T-helper 1 cell treated with Interleukin-12 subunit alpha and Interleukin-12 subunit beta and Interleukin-4 antibody, amounts not matched to agents 30 μg/mL and 1 μg/mL, for 36 hours (primary cell): ENCODE measurements at regions not wholly inside any gene's neighbourhood (a gene's known extent, or its start where the extent isn't known, plus 50 kb on each side); places are given as distances from the start of the nearest gene placed in this dataset.

Source experiments
- H3K27ac Mint-ChIP-seq: one replicate; pipeline ENCODE4 v1.8.0; 2021; ENCODE audit warnings: mild to moderate bottlenecking, mixed read lengths
- H3K27me3 Mint-ChIP-seq: one replicate; pipeline ENCODE4 v1.8.0; 2021; ENCODE audit warnings: low read depth, mixed read lengths
- H3K36me3 Mint-ChIP-seq: one replicate; pipeline ENCODE4 v1.8.0; 2021; ENCODE audit warnings: low read depth, mixed read lengths
- H3K4me1 Mint-ChIP-seq: one replicate; pipeline ENCODE4 v1.8.0; 2021; ENCODE audit warnings: low read depth, mixed read lengths
- H3K4me3 Mint-ChIP-seq: one replicate; pipeline ENCODE4 v1.8.0; 2021; ENCODE audit warnings: mild to moderate bottlenecking, moderate library complexity, mixed read lengths
- H3K9me3 Mint-ChIP-seq: one replicate; pipeline ENCODE4 v1.8.0; 2021; ENCODE audit warnings: mixed read lengths

DNA sequence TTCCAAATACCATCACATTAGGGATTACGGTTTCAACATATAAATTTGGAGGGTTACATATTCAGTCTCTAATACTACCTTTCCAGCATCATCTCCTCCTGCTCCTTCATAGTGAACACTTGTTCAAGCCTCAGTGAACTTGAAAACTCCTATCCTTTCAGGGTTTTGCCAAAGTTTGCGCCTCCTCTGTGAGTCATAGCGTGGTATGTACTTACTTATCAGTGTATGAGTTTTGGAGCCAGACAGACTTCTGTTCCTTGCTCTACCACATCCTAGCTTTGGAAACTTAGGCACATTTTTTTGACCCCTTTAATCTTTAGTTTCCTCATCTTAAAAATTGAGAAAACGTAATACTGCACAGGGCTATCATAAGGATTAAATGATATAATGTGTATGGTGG lies 160.1 kb upstream of the ZC3H12C start:
- no peak overlapping the region for H3K27ac Mint-ChIP-seq
- no peaks in the 10 kb centered on the region for H3K9me3 Mint-ChIP-seq
- peaks cover 9% of the 10 kb centered on the region for H3K27me3 Mint-ChIP-seq
- no peaks in the 10 kb centered on the region for H3K36me3 Mint-ChIP-seq
- no peaks in the 10 kb centered on the region for H3K4me1 Mint-ChIP-seq
- no peak overlapping the region for H3K4me3 Mint-ChIP-seq

DNA sequence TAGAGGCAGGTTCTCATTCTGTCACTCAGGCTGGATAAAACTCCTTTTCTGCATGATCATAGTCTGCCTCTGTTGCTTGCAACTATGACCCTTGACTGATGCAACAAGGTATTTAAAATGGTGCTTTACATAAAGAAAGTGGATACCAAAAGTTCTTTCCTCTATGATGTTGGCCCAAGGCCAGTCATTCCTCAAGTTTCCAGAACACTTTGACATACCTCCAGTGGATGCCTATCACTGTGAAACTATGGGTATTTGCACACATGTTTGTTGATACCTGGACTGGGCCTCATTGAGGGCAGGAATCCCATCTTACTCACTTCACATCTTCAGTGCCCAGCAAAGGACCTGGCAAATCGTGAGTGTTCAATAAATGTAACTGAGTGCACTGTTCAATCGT lies 159.0 kb upstream of the ZC3H12C start:
- no peaks in the 10 kb centered on the region for H3K36me3 Mint-ChIP-seq
- no peaks in the 10 kb centered on the region for H3K9me3 Mint-ChIP-seq
- no peak overlapping the region for H3K4me3 Mint-ChIP-seq
- H3K27ac Mint-ChIP-seq: no peak overlapping the region
- no peaks in the 10 kb centered on the region for H3K4me1 Mint-ChIP-seq
- peaks cover 9% of the 10 kb centered on the region for H3K27me3 Mint-ChIP-seq

DNA sequence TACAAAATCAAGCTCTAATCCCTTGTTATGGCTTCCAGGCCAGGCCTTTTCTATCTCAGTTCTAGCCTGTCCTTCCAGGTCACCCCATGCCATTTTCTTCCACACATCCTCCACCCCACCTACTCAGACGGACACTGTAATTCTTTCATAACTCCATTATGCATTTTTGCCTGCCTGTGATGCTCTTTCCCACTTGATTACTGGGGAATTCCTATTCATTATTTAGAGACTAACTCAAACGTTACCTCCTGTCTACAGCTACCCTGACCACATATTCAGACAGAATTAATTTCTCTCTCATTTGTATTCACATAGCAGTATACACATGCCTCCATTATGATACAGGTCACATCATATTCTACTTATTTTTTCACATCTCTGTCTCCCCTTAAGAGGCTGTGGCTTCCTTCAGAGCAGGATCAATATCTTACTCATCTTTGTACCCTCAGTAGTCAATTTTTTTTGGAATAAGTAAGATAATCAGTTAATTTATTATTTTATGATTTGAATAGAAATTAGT lies 156.5 kb upstream of the ZC3H12C start:
- H3K4me3 Mint-ChIP-seq: no peak overlapping the region
- H3K9me3 Mint-ChIP-seq: no peaks in the 10 kb centered on the region
- H3K27ac Mint-ChIP-seq: no peak overlapping the region
- H3K36me3 Mint-ChIP-seq: no peaks in the 10 kb centered on the region
- H3K4me1 Mint-ChIP-seq: no peaks in the 10 kb centered on the region
- peaks cover 27% of the 10 kb centered on the region for H3K27me3 Mint-ChIP-seq

DNA sequence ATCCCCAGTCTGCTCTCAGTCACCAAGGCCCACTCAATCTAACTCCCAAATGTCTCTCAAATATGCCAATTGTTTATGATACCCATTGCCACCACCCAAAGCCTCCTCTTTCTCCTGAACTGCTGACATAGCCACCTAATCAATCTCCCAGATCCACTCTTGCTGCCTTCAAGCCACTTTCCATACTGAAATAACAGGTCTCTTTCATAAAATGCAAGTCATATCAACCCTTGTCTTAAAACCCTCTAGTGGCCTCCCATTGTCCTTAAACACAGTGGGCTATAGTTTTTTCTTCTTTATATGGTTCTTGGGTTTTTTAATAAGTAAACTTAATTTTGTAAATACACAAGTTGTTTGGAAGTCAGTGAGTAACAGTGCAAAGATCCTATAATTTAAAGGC lies 155.2 kb upstream of the ZC3H12C start:
- Mint-ChIP-seq H3K36me3 (no peaks in the 10 kb centered on the region), H3K27me3 (peaks cover 30% of the 10 kb centered on the region), H3K27ac (no peak overlapping the region), H3K4me3 (no peak overlapping the region), H3K4me1 (no peaks in the 10 kb centered on the region), H3K9me3 (no peaks in the 10 kb centered on the region)

DNA sequence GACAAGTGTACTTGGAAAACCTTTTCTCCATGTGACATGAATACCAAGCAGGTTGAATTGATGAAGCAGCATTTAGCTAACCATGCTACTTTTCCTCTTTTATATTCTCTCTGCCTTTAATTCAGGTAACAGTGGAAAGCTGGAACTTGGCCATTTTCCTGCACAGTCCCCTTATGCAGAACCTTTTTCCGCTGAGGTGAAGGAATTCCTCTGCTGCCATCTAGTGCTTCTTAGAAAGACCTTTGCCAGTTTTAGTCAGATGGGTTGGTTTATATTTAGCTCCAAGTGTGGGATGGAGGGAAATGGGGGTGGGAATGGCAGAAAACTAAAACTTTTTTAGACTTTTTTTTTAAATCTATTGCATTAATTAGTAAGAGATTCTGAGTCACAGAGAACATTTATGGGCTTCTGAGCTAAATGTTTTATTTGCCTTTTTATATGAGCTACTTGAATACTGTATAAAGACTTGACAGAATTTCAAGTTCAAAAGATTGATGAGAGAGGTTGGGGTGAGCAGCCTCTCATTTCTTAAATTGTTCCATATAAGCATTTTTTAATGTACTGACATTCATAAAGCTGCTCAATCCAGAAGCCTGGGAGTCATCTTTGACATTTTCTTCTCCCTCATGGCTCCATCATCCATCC lies 153.9 kb upstream of the ZC3H12C start:
- H3K9me3 Mint-ChIP-seq: no peaks in the 10 kb centered on the region
- H3K4me3 Mint-ChIP-seq: no peak overlapping the region
- no peak overlapping the region for H3K27ac Mint-ChIP-seq
- H3K4me1 Mint-ChIP-seq: no peaks in the 10 kb centered on the region
- no peaks in the 10 kb centered on the region for H3K36me3 Mint-ChIP-seq
- H3K27me3 Mint-ChIP-seq: peaks cover 37% of the 10 kb centered on the region

DNA sequence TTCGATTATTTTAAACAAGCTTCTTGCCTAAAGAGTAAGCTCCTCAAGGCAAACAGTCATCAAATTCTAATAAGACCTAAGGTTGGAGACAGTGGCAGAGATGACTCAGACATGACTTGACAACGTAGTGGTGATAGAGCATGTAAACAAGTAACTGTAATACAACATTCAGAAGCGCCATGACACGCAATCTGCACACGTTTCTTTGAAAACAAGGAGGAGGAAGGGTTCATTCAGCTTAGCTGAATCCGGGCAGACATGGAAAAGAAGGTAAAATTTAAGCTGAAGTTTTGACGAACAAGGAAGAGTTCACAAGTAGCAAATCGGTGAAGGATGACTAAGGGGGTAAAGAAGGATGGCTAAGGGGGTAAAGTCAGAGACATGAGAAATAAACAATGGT lies 152.4 kb upstream of the ZC3H12C start:
- Mint-ChIP-seq H3K9me3 (no peaks in the 10 kb centered on the region), H3K27me3 (peaks cover 42% of the 10 kb centered on the region)

DNA sequence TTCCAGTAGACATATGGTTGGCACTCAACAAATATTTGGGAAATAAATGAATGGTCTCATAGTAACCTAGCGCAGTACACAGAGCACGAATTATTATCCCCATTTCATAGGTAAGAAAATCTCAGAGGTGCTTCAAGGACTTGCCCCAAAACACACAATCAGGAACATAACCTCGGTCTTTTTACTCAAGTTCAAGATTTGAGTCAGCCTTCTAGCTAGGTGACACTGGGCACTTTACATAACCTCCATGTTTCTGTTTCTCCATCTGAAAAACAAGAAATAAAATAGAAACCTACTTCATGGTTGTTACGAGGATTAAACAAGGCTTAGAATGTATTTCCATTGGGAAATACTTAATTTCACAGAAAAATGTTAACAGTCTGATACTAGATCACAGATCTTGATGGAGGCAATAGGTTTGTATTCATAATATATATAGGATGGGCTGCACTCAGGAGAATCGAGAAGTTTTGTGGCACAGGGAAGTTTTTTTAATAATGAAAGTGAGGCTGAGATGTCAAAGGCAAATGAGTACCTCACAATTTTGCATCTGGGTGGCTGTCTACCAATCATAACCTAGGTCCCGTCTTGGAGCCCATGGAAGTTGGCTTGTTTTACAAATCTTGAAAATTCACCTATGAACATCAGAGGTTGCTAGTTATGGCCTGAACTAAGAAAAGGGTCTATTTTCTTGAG lies 147.4 kb upstream of the ZC3H12C start:
- Mint-ChIP-seq H3K9me3 (no peaks in the 10 kb centered on the region), H3K36me3 (no peaks in the 10 kb centered on the region), H3K27ac (no peak overlapping the region), H3K27me3 (peaks cover 30% of the 10 kb centered on the region), H3K4me1 (peaks cover 6% of the 10 kb centered on the region), H3K4me3 (no peak overlapping the region)

More for the DNA sequence above, 152.4 kb upstream of the ZC3H12C start:
- no peak overlapping the region for H3K4me3 Mint-ChIP-seq
- H3K27ac Mint-ChIP-seq: no peak overlapping the region
- peaks cover under 1% of the 10 kb centered on the region for H3K4me1 Mint-ChIP-seq
- no peaks in the 10 kb centered on the region for H3K36me3 Mint-ChIP-seq

DNA sequence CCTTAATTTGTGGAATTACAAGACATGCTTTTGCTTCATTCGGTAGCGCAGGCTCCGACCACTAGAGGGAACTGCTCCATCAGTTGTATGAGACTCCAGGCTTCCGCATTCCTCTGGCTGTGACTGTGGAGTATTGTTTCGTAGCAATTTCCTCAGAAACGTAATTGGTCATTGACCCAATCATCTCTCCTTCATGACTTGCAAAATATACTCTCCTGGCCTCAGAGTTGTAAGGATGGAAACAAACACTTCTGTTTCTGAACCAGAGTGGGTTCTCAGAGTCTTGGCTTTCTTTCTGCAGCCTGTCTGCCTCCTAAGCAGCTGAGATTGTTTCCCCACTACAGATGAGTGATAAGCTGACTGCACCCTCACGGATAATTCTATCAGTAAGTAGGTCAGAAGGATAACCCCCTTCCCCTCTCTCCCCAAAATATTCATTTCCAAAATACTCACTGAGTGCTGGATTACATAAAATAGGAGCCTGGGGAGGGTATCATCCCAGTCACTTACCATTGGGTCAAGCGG lies 146.8 kb upstream of the ZC3H12C start:
- H3K36me3 Mint-ChIP-seq: no peaks in the 10 kb centered on the region
- H3K4me3 Mint-ChIP-seq: no peak overlapping the region
- H3K9me3 Mint-ChIP-seq: no peaks in the 10 kb centered on the region
- H3K27ac Mint-ChIP-seq: no peak overlapping the region
- peaks cover 6% of the 10 kb centered on the region for H3K4me1 Mint-ChIP-seq
- peaks cover 24% of the 10 kb centered on the region for H3K27me3 Mint-ChIP-seq

DNA sequence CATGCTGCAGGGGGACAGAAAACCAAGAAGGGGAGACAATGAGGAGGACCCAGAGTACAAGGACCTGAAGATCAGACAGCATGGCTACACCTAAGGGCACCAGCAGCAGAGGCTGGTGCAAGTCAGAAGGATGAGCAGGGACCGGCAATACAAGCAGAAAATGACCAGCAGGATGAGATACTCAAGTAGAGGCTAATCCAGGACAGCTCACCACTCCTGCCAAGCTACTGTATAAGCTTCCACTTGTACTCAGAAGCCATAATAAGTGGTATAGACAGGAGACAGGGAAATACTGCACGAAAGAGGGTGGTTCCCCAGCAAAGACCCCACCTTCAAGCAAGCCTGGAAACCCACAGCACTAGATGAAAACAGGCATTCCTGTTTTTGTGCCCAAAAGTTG lies 138.7 kb upstream of the ZC3H12C start:
- peaks cover 32% of the 10 kb centered on the region for H3K27me3 Mint-ChIP-seq
- no peaks in the 10 kb centered on the region for H3K9me3 Mint-ChIP-seq
- H3K4me3 Mint-ChIP-seq: no peak overlapping the region
- no peak overlapping the region for H3K27ac Mint-ChIP-seq
- peaks cover 18% of the 10 kb centered on the region for H3K4me1 Mint-ChIP-seq
- peaks cover 1% of the 10 kb centered on the region for H3K36me3 Mint-ChIP-seq

DNA sequence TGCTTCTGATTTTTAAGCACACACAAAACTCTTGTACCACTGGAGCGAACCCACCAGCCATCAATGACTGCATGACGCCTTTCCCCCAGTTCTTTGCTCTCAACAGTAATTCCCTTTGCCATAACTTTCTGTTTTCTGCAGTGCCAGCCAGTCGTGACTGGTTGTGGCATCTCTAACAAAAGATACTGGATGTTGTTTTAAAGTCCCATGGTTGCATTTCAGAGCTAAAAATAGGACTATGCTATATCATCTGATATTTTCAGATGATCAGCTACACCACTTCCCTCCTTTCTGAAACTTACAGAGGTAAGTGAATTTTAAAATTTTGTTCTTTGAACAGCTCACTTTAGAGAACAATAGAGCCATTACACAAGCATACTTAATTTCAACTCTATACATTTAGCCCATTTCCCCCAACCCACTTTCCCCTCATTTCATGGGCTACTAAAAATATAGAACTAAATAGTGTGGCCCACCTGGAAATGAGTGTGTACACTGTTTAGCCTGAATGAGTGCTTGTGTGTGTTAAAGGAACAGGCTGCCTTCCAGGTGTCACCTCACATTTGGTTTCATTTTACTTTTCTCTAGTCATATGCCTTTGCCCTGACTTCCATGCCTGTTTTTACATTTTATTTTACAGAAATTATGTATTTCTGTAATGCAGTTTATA lies 136.9 kb upstream of the ZC3H12C start:
- Mint-ChIP-seq H3K27me3 (peaks cover 37% of the 10 kb centered on the region), H3K4me3 (no peak overlapping the region), H3K9me3 (no peaks in the 10 kb centered on the region), H3K27ac (peak overlapping the region; percentile 49), H3K36me3 (peaks cover 1% of the 10 kb centered on the region), H3K4me1 (peaks cover 18% of the 10 kb centered on the region)

DNA sequence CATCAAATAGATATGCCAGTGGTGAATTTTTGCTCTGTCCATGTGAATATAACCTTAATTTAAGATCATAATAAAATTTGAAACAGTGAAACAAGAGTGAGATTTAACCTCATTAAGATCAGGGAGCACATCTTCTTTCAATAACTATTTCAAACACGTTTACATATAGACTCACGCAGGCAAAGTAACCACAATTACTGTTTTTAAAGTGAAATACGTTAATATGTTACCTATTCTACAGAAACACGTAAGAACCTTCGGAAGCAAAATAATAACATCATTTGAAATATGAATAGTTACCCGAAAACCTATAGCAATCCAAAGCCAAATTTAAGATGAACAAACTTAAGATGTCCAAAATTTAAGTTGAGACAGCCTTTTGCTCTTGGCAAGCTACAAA lies 136.2 kb upstream of the ZC3H12C start:
- Mint-ChIP-seq H3K27ac (no peak overlapping the region), H3K36me3 (peaks cover 1% of the 10 kb centered on the region), H3K27me3 (peaks cover 37% of the 10 kb centered on the region), H3K9me3 (no peaks in the 10 kb centered on the region), H3K4me1 (peaks cover 18% of the 10 kb centered on the region), H3K4me3 (no peak overlapping the region)

DNA sequence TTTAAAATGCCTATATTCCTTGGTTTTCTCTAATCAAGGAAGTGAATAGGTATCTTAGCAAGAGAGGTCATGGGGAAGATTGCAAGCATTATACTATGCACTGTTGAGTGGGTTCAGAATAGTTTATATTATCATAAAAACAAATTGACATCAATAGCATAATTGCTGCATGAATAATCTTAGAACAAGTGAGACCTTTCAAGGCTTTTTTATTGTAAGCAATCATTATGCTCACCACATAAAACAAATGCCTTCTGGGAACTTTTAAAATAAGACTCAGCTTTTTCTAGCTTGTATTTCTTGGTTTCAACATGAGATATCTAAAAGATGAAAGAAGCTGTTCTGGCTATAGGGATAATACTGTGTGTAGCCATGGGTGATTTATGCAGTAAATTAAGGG lies 135.6 kb upstream of the ZC3H12C start:
- Mint-ChIP-seq H3K9me3 (no peaks in the 10 kb centered on the region), H3K4me3 (no peak overlapping the region), H3K27ac (no peak overlapping the region), H3K36me3 (peaks cover 1% of the 10 kb centered on the region), H3K4me1 (peaks cover 18% of the 10 kb centered on the region), H3K27me3 (peaks cover 33% of the 10 kb centered on the region)

DNA sequence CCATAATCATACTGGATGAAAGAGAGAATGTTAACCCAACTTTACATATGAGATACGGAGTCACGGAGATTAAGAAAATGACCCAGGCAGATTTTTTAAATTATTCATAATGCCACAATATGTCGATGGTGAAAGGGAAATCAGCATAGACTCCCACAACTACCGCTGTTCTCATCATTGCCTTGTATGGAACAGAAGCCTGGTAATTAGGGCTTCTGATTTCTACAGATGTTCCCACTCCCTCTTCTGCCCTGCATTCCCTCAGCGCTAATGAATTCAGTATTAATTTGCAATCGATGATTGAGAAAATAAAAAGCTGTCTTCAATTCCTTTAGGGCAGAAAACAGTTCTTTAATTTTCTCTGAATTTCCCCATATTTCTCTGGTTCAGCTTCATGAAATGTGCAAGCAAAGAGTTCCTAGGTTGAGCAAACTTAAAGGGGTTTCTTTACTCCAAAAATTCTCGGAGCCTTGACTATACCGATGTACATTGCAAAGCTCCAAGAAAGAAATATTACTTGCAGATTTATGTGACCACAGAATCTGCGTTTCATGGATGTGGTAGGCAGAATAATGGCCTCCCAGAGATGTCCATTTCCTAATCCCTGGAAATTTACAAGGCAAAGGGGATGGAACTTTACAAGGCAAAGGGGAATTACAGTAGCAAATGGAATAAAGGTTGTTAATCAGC lies 134.9 kb upstream of the ZC3H12C start:
- Mint-ChIP-seq H3K27ac (no peak overlapping the region), H3K4me1 (peaks cover 18% of the 10 kb centered on the region), H3K9me3 (no peaks in the 10 kb centered on the region), H3K4me3 (no peak overlapping the region), H3K27me3 (peaks cover 26% of the 10 kb centered on the region), H3K36me3 (peaks cover 1% of the 10 kb centered on the region)

DNA sequence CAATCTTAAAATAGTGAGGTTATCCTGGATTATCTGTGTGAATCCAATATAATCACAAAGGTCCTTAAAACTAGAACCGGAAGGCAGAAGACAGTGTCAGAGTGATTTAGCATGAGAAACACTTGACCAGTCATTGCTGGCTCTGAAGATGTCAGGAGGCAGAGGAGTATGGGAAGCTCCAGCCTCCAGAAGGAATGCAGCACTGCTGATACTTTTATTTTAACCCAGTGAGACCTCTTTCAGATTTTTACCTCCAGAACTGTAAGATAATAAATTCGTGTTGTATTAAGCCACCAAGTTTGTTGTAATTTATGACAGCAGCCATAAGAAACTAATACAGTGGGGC lies 134.4 kb upstream of the ZC3H12C start:
- Mint-ChIP-seq H3K27ac (no peak overlapping the region), H3K4me1 (peaks cover 18% of the 10 kb centered on the region), H3K36me3 (peaks cover 1% of the 10 kb centered on the region), H3K27me3 (peaks cover 23% of the 10 kb centered on the region), H3K4me3 (no peak overlapping the region), H3K9me3 (no peaks in the 10 kb centered on the region)
